ENCODE measurements at regions not wholly inside any gene's neighbourhood (a gene's known extent, or its start where the extent isn't known, plus 50 kb on each side); places are given as distances from the start of the nearest gene placed in this dataset.

- no peak for DNase-seq
- Mint-ChIP-seq H3K27ac (no peak overlapping the region), H3K36me3 (no peaks in the 10 kb centered on the region), H3K9me3 (no peaks in the 10 kb centered on the region), H3K27me3 (ENCODE audit: low read depth in 3 of 3) (peaks cover 0 to 5% (median 4%) of the 10 kb centered on the region in 3 donors), H3K4me3 (no peak overlapping the region), H3K4me1 (no peaks in the 10 kb centered on the region)
Measured at GRCh38 chrX:30939928-30940327, 50.9 kb upstream of the TAB3 start.

Data from immature natural killer cell (primary cell).